ENCODE measurements at regions not wholly inside any gene's neighbourhood (a gene's known extent, or its start where the extent isn't known, plus 50 kb on each side); places are given as distances from the start of the nearest gene placed in this dataset.

GRCh38 chrX:113975441-113975840 is 608.4 kb upstream of the HTR2C start:
- no peak for TF ChIP-seq CTCF (IDR thresholded peaks at IDR 0.05)

- TF ChIP-seq CTCF (IDR thresholded peaks at IDR 0.05): no peak
Observed at GRCh38 chrX:113974881-113975280, 609.0 kb upstream of the HTR2C start.

GRCh38 chrX:113973706-113974105 is 610.2 kb upstream of the HTR2C start:
- no peak for TF ChIP-seq CTCF (IDR thresholded peaks at IDR 0.05)

- TF ChIP-seq CTCF (IDR thresholded peaks at IDR 0.05): no peak
Observed at GRCh38 chrX:113966791-113967190, 617.1 kb upstream of the HTR2C start.

GRCh38 chrX:113962343-113962742 is 621.5 kb upstream of the HTR2C start:
- TF ChIP-seq CTCF (IDR thresholded peaks at IDR 0.05): no peak

GRCh38 chrX:113959912-113960626 is 623.8 kb upstream of the HTR2C start:
- no peak for TF ChIP-seq CTCF (IDR thresholded peaks at IDR 0.05)

- TF ChIP-seq CTCF (IDR thresholded peaks at IDR 0.05): no peak
Observed at GRCh38 chrX:113956936-113957335, 627.0 kb upstream of the HTR2C start.

GRCh38 chrX:113954297-113954696 is 629.6 kb upstream of the HTR2C start:
- no peak for TF ChIP-seq CTCF (IDR thresholded peaks at IDR 0.05)
